Heart left ventricle (tissue), 13 donors: ENCODE measurements at regions not wholly inside any gene's neighbourhood (a gene's known extent, or its start where the extent isn't known, plus 50 kb on each side); places are given as distances from the start of the nearest gene placed in this dataset.

Experiments
- POLR2A ChIP-seq, 2 donors: fragments of 450-650 bp; IDR thresholded peaks; one replicate each; pipeline ENCODE4 v1.6.1; 2017; ENCODE audit warnings: antibody characterized with exemption in 2 of 2, mild to moderate bottlenecking in 2 of 2, moderate library complexity in 2 of 2
- TF ChIP-seq, protein P1 (sequence below), 12 donors: fragments of 200-600 bp; sonication (generic) in 4 of 12; IDR thresholded peaks; one replicate each; pipeline versions ENCODE4 v1.5.0 to v1.8.0; 2018 to 2022; ENCODE audit warnings: antibody characterized with exemption in 12 of 12, mild to moderate bottlenecking in 5 of 12
- donor health status: ischemic (EF 13 %, LVEDD 7.1; RV severe dilation, severe dysfunction).
- donor health status: DM: no; HTN: yes; CAD: no.
- donor health status: DM: no; HTN: no; CAD: no.
- donor health status: ischemic (EF 25% LVEDD 6.9; RV normal size, moderate dysfunction).
- donor health status: ischemic (EF 25% LVEDD 5.7; RV mildly dilated, moderate dysfunction).
- donor health status: ischemic (EF 35%, LVEDD 5.7; RV mildly dilated, moderate dysfunction).
- donor health status: nonischemic (EF 11% LVEDD 7.7; RV severe dilation, severe dysfunction).
- donor health status: DM: yes; HTN: yes; CAD: no.
- donor health status: PGD.
- donor health status: ischemic (EF 29% LVEDD 5.4; RV normal size, mild dysfunction).
- donor health status: nonischemic (EF 23%, LVEDD 6.1; RV moderate dilation, normal function).

DNA sequence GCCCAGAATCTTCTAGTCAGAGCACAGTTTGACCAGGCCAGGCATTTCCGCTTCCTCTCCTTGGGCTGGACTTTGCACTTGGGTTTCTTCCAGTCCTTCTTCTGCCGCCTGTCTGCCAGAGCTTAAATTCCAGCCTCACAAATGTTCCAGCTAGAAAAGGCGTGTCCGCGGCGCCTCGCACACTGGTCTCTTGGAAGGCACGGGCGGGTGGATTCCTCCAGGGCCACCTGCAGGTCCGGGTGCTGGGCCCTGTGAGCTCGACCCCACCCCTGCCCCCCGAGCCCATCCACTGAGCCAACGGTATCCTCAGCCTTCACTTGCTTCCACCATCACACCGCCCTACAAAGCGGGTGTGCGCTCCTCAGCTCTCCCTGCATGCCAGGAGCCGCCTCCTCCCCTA lies 2026.5 kb downstream of the TP53TG3F start:
- TF ChIP-seq, protein P1, sequence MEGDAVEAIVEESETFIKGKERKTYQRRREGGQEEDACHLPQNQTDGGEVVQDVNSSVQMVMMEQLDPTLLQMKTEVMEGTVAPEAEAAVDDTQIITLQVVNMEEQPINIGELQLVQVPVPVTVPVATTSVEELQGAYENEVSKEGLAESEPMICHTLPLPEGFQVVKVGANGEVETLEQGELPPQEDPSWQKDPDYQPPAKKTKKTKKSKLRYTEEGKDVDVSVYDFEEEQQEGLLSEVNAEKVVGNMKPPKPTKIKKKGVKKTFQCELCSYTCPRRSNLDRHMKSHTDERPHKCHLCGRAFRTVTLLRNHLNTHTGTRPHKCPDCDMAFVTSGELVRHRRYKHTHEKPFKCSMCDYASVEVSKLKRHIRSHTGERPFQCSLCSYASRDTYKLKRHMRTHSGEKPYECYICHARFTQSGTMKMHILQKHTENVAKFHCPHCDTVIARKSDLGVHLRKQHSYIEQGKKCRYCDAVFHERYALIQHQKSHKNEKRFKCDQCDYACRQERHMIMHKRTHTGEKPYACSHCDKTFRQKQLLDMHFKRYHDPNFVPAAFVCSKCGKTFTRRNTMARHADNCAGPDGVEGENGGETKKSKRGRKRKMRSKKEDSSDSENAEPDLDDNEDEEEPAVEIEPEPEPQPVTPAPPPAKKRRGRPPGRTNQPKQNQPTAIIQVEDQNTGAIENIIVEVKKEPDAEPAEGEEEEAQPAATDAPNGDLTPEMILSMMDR (IDR thresholded peaks at IDR 0.05), result no peak
- no peak for TF ChIP-seq POLR2A (IDR thresholded peaks at IDR 0.05)
